ENCODE measurements at regions not wholly inside any gene's neighbourhood (a gene's known extent, or its start where the extent isn't known, plus 50 kb on each side); places are given as distances from the start of the nearest gene placed in this dataset.

DNA sequence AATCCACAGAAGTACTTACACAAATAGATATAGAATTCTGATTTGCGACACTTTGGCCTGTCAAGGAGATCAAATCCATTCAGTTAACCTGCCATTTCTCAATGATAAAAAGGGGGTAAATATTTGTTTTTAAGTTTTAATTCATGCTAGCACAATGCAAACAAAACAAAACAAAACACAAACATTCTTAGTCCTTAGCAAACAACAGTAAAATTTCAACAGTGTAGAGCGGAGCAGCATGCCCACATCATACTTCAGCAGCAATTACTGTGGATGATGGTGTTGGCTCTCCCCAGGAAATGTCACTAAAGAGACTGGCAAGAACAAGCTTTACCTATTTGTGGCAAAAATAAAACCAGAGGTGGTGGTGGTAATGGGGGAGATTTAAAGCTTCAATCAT is 625.2 kb upstream of the PCDH20 start:
- no peak for TF ChIP-seq POLR2A (IDR thresholded peaks at IDR 0.05)
- TF ChIP-seq, protein P1, sequence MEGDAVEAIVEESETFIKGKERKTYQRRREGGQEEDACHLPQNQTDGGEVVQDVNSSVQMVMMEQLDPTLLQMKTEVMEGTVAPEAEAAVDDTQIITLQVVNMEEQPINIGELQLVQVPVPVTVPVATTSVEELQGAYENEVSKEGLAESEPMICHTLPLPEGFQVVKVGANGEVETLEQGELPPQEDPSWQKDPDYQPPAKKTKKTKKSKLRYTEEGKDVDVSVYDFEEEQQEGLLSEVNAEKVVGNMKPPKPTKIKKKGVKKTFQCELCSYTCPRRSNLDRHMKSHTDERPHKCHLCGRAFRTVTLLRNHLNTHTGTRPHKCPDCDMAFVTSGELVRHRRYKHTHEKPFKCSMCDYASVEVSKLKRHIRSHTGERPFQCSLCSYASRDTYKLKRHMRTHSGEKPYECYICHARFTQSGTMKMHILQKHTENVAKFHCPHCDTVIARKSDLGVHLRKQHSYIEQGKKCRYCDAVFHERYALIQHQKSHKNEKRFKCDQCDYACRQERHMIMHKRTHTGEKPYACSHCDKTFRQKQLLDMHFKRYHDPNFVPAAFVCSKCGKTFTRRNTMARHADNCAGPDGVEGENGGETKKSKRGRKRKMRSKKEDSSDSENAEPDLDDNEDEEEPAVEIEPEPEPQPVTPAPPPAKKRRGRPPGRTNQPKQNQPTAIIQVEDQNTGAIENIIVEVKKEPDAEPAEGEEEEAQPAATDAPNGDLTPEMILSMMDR (IDR thresholded peaks at IDR 0.05): no peak
